Stimulated activated CD4-positive, alpha-beta T cell treated with anti-CD3 and anti-CD28 coated beads, Interleukin-12 subunit alpha, Interleukin-12 subunit beta, amount 100 ng/mL, for 4 hours (primary cell): ENCODE measurements at regions not wholly inside any gene's neighbourhood (a gene's known extent, or its start where the extent isn't known, plus 50 kb on each side); places are given as distances from the start of the nearest gene placed in this dataset.

Experiments used
- DNase-seq: peaks from one replicate; pipeline ENCODE4 v3.0.0-alpha.2; 2020

DNA sequence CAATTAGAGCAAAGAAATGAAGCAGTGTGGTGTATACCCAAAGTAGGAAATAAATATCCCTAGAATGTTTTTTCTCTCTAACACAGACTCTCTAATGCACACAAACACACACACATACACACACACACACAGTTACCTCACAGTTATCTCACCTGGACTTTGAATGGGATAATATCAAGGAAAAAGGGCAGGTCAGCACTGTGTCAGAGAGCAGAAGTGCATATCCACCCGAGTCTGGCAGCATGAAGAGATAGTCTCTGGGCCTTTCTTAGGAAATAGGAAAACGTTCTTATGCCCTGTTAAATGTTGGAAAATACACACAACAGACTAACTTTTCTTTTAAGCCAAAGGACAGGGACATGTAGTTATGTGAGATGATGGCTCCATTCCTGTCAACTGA lies 162.0 kb downstream of the COL6A3 start:
- no peak for DNase-seq

DNA sequence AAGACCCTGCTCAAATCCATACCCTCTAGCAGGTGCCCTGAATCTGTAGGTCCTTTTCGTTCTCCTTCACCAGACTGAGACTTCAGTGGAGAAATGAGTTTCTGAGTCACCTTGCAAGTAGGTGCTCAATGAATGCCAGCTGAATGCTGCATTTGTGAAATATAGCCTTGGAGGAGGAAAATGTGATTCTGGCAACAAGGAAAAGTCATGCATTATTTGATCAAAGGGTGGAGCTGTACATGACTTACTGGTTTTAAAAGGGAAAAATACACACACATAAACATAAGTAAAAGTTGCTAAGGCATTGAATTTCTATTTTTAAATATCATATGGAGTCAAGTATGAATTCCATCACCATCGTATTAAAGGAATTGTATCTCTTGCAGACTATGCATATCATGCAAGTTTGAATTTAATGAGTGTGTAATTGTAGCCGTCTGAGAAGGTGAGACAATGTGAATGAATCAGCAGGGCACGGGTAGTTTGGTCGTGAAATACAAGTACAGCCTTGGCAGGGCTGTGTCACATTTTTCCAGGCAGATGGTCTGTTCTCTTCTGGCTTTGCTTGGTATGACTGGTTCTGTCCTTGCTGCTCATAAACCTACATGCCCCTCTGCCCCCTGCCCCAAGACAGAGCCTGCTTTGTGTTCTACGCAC lies 160.8 kb downstream of the COL6A3 start:
- no peak for DNase-seq

DNA sequence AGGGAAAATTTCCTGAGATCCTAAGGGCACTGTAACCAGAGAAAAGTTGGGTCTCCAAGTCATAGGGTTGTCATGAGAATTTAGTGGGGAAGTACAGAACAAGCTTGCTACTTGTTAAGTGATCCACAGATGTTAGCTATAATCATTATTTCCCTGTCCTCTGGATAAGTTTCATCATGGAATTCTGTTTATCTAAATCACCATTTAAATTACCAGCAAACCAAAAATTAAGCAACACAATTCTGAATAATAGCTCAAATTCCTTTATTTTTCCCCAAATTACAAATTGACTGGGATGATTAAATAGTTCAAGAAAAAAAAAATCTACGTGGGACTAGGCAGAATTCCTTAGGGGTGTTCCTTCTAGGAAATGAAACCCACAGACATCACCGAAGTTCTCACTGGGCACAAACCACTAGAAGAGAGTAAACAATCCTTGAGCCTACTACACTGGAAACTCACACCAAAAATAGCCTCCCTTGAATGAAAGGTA lies 159.5 kb downstream of the COL6A3 start:
- no peak for DNase-seq

DNA sequence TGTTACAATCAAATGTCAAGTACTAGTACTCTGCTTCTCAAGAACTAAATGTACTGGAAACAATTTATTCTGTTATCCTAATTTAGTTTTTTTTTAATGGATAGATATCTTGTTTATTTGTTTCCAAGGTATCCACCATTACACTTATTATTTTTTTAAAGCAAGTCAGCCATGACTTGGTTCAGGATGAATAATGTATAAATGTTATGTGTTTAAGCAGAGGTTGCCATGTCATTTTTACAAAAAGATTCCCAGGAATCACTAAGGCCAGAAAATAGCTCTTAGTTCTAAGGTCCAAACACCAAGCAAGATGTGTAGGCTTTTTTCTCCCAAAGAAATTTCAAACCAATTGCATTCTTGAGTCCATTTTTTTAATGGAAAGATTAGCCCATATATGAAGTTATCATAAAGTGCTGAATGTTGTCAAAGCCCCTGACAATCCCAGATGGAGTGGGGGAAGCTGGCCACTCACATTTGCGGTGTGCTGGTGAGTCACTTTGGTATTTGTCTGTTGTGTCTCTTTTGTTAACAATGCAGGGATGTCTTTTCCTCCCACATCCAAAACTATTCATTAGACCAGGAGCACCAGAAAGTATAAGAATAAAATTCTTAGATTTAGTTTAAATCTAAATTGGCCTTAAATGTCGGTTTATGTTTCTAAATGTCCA lies 158.9 kb downstream of the COL6A3 start:
- DNase-seq: no peak

DNA sequence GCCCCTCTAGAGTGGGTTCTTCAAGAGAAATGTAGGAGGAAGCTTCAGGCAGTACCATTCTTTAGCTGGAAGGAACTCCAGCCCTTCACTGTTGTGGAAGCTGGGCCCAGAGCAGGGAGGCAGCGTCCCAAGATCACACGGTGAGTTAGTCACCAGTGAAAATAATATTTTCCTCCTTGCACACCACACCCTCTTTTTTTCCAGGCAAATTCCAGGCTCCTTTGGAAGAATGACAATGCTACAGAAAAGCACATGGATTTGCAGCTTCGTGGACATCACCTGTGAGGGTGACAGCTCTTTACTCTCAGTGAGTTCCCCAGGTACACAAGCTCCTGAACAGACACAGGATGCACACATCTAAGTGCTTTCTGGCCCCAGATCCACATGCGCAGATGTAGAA lies 157.1 kb downstream of the COL6A3 start:
- DNase-seq: no peak

DNA sequence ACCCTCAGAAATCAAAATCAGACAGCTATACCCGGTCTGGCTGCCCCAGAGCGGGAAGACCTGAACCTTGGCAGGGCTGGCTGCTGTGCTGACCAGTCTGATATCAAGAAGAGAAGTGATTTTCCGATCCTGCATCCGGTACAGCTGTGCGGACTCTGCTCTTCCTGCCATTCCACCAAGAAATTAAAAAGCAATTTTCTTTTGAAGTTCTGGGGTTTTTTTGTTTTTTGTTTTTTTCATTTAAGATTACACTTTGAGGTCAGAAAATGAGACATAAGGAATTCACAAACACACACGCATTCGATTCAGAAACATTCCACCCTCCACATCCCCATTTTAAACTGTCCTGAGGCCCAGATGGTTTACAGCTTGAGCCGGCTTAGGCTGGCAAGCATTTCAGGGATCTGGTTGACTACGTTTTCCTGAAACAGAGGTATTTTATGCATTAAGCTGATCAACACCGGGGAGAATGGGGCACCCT lies 156.5 kb downstream of the COL6A3 start:
- DNase-seq: no peak

DNA sequence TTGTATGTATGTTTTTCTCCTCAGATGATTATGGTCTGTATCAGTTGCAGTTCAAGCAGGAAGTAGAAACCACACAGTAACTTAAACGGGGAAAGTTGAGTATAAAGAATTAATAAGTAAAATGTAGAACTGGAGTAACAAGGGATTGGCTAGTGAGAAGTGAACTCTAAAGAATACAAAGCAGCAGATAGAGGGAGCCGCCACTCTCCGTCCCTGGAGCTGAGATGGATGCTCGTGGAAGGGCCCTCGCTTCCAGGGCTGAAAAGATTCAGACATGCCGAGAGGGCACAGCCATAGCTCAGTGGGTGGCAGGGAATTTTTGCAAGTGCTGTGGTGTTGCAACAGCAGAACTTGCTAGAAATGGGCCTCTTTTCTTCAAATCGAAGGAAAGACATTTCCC lies 155.8 kb downstream of the COL6A3 start:
- DNase-seq: no peak

DNA sequence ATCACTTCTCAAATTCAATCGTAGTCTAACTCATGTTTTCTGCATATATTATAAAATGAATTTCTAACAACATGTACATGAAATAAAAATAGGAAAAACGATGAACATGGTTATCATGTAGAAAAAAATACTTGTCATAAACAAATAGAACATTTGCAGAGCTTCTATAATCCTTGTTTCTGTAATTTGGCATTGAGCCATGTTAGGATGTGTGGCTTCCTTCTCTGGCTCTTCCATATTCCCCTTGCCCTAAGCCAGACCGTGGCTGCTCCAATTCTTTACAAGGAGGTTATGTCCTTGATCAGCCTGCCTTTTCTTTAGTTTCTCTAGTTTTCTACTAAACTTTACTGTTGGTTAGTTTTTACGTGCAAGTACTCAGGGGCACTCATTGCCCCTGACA lies 155.3 kb downstream of the COL6A3 start:
- no peak for DNase-seq

DNA sequence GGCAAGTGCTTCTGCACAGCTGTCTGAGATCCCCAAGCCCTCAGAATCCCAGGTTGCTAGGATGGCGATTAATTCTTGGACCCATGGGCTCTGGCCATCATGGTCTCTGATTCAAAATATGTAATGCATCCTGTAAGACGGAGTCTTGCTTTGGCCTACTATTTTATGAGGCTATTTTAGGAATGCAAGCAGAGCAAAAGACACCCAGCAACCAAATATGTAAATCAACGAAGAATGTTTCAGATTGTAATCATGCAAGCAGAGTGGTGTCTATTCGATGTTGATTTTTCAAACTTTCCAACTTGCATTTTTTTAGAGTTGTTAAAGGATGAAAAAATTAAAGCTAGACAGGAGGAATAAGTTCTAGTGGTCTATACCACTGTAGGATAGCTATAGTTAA lies 154.8 kb downstream of the COL6A3 start:
- DNase-seq: no peak

DNA sequence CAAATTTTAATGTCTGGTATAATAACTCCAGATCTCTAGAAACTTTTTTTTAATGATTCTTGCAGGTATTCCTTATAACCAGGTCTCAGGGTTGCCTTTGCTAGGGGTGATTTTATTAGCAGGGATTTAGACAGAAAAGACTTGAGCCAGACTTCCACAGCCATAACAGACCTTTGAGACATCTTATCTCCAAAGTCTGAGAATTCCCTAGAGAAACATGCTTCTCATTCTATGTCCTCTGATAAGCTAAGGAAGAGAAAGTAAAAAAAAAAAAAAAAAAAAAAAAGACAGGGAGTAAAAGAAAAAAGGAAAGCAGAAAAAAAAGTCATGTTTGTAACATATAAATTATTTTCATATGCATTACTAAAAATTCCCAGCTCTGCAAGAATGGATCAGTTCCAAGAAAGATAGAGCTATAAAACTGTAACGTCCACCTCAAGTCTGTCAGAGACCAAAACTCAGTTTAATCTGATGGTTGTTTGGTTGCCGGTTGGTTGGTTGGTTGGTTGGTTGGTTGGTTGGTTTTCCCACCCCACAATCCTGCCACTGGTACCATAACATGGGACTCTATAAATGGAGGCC lies 153.8 kb downstream of the COL6A3 start:
- no peak for DNase-seq

DNA sequence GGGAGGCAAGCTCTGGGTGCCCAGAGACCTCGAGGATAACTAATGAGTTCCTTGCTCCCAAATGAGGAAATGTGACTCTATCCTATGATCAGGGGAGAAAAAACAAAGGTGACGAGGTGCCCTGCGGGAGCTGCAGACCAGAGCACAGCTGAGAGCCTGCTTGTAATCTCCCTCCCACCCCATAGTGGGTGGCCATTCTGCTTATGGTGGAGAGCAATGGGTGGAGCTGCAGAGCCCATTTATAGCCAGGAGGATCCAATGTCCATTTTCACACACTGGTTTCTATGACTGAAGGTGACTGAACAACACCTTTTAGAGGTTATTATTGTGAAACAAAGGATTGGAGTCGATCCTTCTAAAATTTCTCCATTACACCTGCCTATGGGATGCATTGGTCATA lies 153.3 kb downstream of the COL6A3 start:
- DNase-seq: no peak

DNA sequence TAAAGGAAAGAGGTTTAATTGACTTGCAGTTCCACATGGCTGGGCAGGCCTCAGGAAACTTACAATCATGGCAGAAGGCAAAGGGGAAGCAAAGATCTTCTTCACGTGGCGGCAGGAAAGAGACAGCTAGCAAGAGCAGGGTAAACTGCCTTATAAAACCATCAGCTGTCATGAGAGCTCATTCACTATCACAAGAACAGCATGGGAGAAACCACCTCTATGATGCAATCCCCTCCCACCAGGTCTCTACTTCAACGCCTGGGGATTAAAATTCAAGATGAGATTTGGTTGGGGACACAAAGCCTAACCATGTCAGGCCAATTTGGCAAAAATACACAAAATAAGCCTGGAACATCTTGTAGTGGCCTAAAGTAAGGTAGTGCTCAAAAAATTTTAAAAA lies 152.6 kb downstream of the COL6A3 start:
- DNase-seq: no peak

DNA sequence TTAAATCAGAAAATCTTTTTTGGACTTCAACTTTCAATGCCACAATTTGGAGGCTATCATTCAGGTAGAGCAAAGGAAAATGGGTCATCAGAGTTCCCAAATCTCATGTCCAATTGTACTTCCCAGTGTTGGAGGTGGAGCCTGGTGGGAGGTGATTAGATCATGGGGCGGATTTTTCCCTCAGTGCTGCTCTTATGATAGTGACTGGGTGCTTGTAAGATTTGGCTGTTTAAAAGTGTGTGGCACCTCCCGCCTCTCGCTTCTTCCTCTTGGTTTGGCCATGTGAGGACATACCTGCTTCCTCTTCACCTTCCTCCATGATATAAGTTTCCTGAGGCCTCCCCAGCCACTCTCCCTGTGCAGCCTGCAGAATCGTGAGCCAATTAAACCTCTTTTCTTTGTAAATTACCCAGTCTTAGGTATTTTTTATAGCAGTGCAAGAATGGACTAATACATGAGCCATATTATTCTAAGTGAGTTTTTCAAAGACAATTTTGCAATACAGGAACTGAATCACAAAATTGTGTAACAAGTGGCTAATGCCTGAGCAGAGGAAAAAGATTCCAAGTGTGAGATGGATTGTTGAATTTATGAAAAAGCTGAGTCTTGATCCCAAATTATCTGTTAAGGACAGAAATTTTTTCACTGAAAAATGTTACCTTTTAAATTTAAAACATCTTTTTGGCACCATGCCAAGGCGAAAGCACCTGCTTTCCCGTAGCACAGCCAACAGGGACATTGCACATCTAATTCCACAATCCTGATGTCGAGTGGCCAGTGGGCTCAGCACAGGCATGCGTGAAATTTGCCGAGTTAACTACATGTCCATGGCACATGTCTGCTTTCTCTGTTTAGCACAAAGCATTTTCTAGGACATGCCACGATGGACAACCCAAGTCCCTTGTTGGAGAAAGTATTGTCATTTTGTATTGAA lies 150.9 kb downstream of the COL6A3 start:
- no peak for DNase-seq

DNA sequence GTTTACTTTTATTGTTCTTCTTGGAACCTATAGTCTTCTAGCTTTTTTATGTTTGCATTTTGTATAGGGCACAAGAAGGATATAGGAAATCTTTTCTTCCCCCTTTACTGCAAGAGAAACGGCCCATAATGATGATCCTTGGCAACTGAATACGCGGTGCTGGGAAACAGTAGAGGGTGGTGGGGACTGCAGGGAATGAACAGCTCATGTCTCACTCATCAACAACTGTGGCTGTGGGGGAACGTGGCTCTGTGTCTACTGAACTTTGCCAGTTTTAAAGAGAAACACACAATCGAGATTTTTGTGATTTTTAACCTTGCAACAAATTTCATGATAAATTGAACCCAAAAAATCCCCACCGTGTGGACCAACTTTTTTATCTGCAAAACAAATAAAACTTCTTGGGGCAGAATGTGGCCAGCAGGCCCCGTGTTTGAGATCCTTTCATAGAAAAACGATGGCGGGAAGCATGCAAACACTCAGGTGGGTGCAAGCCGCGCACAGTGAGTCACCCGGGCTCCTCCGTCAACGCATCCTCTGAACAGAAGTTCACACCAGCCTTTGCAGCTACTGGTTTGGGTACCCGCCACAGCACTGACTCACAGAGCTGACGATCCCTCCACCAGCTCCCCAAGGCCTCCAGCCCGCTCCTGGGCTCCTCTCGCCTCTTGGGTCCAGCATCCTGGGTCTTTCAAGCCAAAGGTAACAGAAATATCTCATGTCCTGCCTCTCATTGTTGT lies 149.3 kb downstream of the COL6A3 start:
- DNase-seq: no peak

DNA sequence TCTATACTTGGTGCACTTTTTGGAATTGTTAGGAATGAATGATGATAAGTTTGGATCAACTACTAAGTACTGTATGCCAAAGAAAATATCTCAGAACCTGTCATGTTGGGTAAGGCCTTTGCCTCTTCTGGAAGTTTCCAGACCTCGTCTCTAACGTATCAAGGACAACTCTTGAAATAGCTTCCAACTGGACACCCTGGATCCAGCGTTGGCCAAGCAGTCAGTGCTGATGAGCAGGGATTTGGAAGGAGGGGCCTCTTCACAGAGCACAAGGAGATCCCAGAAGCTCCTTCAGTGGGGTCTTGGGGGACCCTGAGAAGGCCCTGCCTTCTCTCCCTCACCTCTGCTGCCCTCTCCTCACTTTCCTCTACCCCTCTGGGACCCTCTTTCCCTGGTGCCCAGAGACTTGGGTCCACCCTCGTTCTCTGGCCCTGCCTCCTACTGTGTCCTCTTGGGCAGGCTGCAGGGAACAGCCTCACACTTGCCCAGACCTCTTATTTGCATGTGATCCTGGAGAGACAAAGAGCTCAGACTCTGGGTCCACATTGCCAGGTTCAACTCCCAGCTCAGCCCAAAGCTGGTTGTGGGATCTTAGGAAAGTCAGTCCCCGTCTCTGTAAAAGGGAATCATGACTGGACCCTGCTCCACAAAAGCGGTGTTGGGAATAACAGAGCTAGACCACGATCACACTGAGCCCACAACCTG lies 145.8 kb downstream of the COL6A3 start:
- DNase-seq: no peak

DNA sequence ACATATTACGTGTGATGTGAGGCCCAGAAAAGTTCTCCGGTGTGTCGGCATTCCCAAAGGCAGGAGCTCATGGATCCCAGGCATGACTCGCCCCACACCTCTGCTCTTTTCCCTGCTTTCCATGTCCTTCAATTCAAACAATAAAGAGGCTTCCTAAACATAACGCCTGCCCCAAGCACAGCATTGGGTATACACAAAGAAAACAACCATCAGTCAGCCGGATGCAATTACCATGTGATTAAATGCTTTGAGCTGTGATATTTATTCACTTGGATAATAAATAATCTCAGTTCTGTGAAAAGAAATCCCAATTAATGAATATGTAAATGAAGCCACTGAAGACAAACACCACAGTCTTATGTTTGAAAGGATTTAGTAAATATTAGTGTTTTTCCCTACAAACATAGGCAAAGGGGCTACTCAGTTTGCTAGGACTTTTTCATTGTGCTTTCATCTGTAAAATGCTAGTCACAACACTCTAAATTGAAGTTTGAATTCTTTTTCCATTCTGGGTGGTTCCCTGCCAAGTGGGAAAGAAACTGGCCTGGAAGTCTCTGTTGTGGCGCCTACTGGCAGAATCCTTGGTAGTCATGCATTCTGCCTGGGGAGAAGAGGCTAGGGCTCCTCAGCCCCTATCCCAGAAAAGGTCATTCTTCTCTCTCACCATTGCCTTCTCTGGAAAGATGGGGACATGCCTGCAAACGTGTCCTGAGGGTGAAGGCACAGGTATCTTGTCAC lies 144.7 kb downstream of the COL6A3 start:
- DNase-seq: no peak

DNA sequence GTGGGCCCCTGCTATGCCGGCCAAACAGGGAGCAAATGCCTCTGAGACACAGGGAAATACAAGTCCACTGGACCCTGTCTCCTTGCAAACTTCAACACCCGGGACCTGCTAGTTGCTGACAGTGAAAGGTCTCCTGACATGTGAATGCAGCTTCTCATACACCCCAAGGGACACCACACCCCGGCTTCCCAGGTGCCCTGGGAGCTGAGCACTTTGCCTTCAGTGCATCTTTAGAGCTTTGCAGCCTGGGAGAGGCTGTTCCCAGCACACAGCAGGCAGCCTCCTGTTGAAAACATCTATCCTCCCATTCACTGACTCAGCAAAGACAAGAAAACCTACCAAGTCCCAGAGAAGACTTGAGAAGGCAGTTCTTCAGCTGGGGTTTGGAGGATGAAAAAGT lies 143.4 kb downstream of the COL6A3 start:
- no peak for DNase-seq

DNA sequence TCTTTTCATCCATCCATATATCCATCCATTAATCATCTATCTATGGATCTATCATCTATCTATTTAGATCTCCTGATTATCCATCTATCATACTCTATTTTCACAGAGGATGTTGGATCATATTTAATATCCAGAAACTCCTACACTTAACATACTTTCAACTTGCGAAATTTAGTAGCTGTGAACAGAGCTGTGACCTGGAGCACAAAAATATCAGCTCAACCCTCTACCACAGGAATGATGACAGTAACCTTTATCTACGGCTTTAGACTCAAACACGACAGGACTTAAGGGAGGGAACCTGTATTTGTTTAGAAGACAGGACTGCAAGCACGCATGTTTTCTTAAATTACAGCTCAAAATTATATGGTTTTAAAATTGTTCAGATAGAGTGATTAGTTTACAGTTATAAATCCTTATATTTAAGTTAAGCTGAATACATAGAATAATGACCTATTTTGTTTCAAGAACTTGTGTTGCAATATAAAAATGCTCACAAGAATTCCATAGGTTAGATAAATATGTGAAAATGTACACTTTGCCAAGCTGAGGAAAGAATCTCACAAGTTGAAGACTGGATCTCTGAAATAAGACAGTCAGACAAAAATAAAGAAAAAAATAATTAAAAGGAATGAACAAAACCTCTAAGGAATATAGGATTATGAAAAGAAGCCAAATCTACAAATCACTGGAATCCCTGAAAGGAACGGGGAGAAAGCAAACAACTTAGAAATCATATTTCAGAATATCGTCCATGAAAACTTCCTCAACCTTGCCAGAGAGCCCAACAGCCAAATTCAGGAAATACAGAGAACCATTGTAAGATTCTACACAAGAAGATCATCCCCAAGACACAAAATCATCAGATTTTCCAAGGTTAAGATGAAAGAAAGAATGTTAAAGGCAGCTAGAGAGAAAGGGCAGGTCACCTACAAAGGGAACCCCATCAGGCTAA lies 142.0 kb downstream of the COL6A3 start:
- no peak for DNase-seq
